ENCODE measurements at regions not wholly inside any gene's neighbourhood (a gene's known extent, or its start where the extent isn't known, plus 50 kb on each side); places are given as distances from the start of the nearest gene placed in this dataset.

DNA sequence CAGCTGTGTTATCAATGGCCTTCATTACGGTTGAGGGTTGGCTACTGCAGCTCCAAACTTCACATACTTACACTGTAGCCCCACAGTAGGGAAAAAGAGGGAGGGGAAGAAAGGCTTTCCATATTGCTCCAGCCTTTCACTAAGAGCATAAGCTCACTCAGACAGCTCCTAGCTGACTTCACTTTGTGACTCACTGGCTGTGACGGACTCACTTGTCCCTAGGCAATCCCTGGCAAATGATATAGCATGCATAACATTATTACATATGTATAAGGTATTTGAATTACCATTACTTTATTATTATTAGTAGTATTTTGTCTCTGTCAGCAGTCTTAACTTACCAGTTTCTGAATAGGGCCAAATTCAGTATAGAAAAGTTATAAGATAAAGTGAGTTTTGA, 350.7 kb downstream of the RMST start:
- TF ChIP-seq CTCF (IDR thresholded peaks at IDR 0.05), result no peak
- TF ChIP-seq EZH2 (IDR thresholded peaks at IDR 0.05), result no peak
